GM10266 (cell line): ENCODE measurements at regions not wholly inside any gene's neighbourhood (a gene's known extent, or its start where the extent isn't known, plus 50 kb on each side); places are given as distances from the start of the nearest gene placed in this dataset.

Source experiments
- DNase-seq: peaks from one replicate; pipeline ENCODE4 v3.0.0; 2012; ENCODE audit errors: extremely low spot score
- CTCF ChIP-seq: IDR thresholded peaks from 2 replicates; pipeline ENCODE4 v1.5.1; 2012; ENCODE audit warnings: mild to moderate bottlenecking, low read depth; ENCODE audit not compliant: control insufficient read depth, insufficient read depth; ENCODE audit errors: missing control alignments

GRCh38 chr14:53331921-53332320 lies 178.8 kb upstream of the DDHD1 start:
- no peak for TF ChIP-seq CTCF
- no peak for DNase-seq

DNA sequence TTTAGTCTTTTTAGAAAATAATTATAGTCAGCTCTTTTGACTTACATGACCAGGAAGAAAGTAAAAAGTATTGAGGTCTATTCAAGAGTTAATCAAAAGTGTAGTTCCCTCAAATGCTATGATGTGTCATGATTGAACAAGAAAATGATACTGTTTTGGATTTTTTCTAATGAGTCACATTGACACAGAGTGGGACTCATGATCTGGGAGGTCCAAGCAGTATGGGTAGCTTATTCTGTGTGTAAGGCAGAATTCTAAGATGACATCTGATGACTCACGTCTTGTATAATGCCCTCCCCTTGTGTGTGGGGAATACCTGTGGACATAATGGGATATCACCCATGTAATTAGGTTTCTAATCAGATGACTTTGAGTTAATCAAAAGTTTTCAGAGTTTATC lies 178.1 kb upstream of the DDHD1 start:
- DNase-seq, result no peak
- no peak for TF ChIP-seq CTCF

DNA sequence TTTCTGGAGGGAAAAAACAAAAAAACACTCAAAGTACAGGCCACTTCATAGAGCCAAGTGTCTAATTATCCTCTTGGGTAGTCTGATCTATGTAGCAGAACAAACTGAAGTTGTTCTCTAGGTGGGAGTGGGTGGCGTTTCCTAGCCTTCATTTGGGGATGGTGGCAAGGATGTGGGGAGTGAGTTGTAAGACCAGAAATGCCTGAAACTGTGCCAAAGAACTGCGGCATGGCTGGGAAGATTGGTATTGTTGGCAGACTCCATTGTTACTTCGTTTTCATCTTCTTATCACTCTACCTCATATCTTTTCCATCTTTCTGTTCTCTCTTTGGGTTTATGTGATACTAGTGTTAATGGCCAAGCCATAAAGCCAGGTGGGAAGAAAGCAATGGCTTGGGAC lies 177.3 kb upstream of the DDHD1 start:
- TF ChIP-seq CTCF, result no peak
- DNase-seq, result no peak

GRCh38 chr14:53328841-53329240 lies 175.7 kb upstream of the DDHD1 start:
- no peak for DNase-seq

GRCh38 chr14:53327716-53328115 lies 174.6 kb upstream of the DDHD1 start:
- no peak for DNase-seq

More at GRCh38 chr14:53328841-53329240, 175.7 kb upstream of the DDHD1 start:
- no peak for TF ChIP-seq CTCF

GRCh38 chr14:53325176-53325806 lies 172.2 kb upstream of the DDHD1 start:
- peak; percentile 42 for TF ChIP-seq CTCF
- DNase-seq, result no peak

More at GRCh38 chr14:53327716-53328115, 174.6 kb upstream of the DDHD1 start:
- no peak for TF ChIP-seq CTCF

- no peak for DNase-seq
- no peak for TF ChIP-seq CTCF
These were observed 163.4 kb upstream of the DDHD1 start for GRCh38 chr14:53316504-53316903.
